CD14-positive monocyte (primary cell): ENCODE measurements at regions not wholly inside any gene's neighbourhood (a gene's known extent, or its start where the extent isn't known, plus 50 kb on each side); places are given as distances from the start of the nearest gene placed in this dataset.

Experiments used
- DNase-seq, 3 donors: peaks; one replicate each; pipeline ENCODE4 v3.0.0-alpha.2; 2011 to 2022
- H2AFZ ChIP-seq: 2 replicates; pipeline ENCODE4 v1.6.0; 2012; ENCODE audit warnings: mild to moderate bottlenecking, low read depth, low read length, inconsistent platforms; ENCODE audit not compliant: insufficient read depth, poor library complexity, severe bottlenecking
- H3K27ac ChIP-seq, 2 donors: 1 replicate in 1 of 2; 2 replicates in 1 of 2; pipeline ENCODE4 v1.5.1; 2012 to 2013; ENCODE audit warnings: low read length in 2 of 2, control low read depth in 1 of 2, inconsistent platforms in 1 of 2, low read depth in 1 of 2, mild to moderate bottlenecking in 1 of 2
- H3K27me3 ChIP-seq, 2 donors: one replicate each; pipeline versions ENCODE4 v1.6.0 to v1.6.1; 2011 to 2013; ENCODE audit warnings: low read length in 2 of 2; ENCODE audit not compliant: control insufficient read depth in 2 of 2, insufficient read depth in 2 of 2
- H3K36me3 ChIP-seq, 2 donors: replicated peaks in 1 of 2; 1 replicate in 1 of 2; 2 replicates in 1 of 2; pipeline versions ENCODE4 v1.5.1 to v1.6.1; 2012 to 2013; ENCODE audit warnings: low read length in 2 of 2, control low read depth in 1 of 2, inconsistent platforms in 1 of 2, mild to moderate bottlenecking in 1 of 2; ENCODE audit not compliant: insufficient read depth in 2 of 2, control insufficient read depth in 1 of 2
- H3K4me1 ChIP-seq, 2 donors: 1 replicate in 1 of 2; 2 replicates in 1 of 2; pipeline versions ENCODE4 v1.5.1 to v1.6.1; 2012 to 2013; ENCODE audit warnings: low read length in 2 of 2, control low read depth in 1 of 2, inconsistent platforms in 1 of 2, mild to moderate bottlenecking in 1 of 2, moderate library complexity in 1 of 2; ENCODE audit not compliant: insufficient read depth in 2 of 2, control insufficient read depth in 1 of 2
- H3K4me2 ChIP-seq: replicated peaks from 2 replicates; pipeline ENCODE3; 2012; ENCODE audit warnings: low read length, moderate library complexity, mild to moderate bottlenecking; ENCODE audit not compliant: poor library complexity, severe bottlenecking; ENCODE audit errors: extremely low read depth
- H3K4me3 ChIP-seq, 3 experiments: fragments of 200-600 bp in 1 of 3; sonication (generic) in 1 of 3; replicated peaks in 1 of 3; 1 replicate in 2 of 3; 2 replicates in 1 of 3; pipeline ENCODE4 v1.5.1; 2011 to 2013; ENCODE audit warnings: low read length in 3 of 3, mild to moderate bottlenecking in 3 of 3, control low read depth in 2 of 3, low read depth in 2 of 3, inconsistent platforms in 1 of 3, moderate library complexity in 1 of 3
- H3K79me2 ChIP-seq: 2 replicates; pipeline ENCODE4 v1.6.0; 2012; ENCODE audit warnings: mild to moderate bottlenecking, control low read depth, inconsistent platforms, low read length, moderate library complexity; ENCODE audit not compliant: insufficient read depth
- H3K9ac ChIP-seq: 2 replicates; pipeline ENCODE4 v1.6.0; 2017; ENCODE audit warnings: low read length, mild to moderate bottlenecking; ENCODE audit not compliant: insufficient read depth, poor library complexity, severe bottlenecking
- H3K9me3 ChIP-seq, 2 donors: replicated peaks in 1 of 2; 1 replicate in 1 of 2; 2 replicates in 1 of 2; pipeline versions ENCODE4 v1.5.1 to v1.6.1; 2012 to 2013; ENCODE audit warnings: low read length in 2 of 2, control low read depth in 1 of 2; ENCODE audit not compliant: control insufficient read depth in 1 of 2, insufficient read depth in 1 of 2
- H4K20me1 ChIP-seq: 2 replicates; pipeline ENCODE4 v1.6.0; 2012; ENCODE audit warnings: mild to moderate bottlenecking, low read length, control low read depth, moderate library complexity; ENCODE audit not compliant: insufficient read depth
- H3K27ac Mint-ChIP-seq, 7 donors: one replicate each; pipeline ENCODE4 v1.8.0; 2020; ENCODE audit warnings: mild to moderate bottlenecking in 7 of 7, mixed read lengths in 7 of 7, moderate library complexity in 6 of 7, inconsistent platforms in 2 of 7
- H3K27me3 Mint-ChIP-seq, 3 donors: one replicate each; pipeline ENCODE4 v1.8.0; 2021 to 2022; ENCODE audit warnings: low read depth in 3 of 3, mild to moderate bottlenecking in 3 of 3, mixed read lengths in 3 of 3, moderate library complexity in 3 of 3, inconsistent platforms in 1 of 3
- H3K36me3 Mint-ChIP-seq, 2 donors: one replicate each; pipeline ENCODE4 v1.8.0; 2020; ENCODE audit warnings: mixed read lengths in 2 of 2, inconsistent platforms in 1 of 2, mild to moderate bottlenecking in 1 of 2
- H3K4me1 Mint-ChIP-seq: one replicate; pipeline ENCODE4 v1.8.0; 2020; ENCODE audit warnings: mild to moderate bottlenecking, mixed read lengths
- H3K4me3 Mint-ChIP-seq, 2 donors: one replicate each; pipeline ENCODE4 v1.8.0; 2020; ENCODE audit warnings: mild to moderate bottlenecking in 2 of 2, mixed read lengths in 2 of 2, moderate library complexity in 1 of 2
- H3K9me3 Mint-ChIP-seq, 7 donors: one replicate each; pipeline ENCODE4 v1.8.0; 2020 to 2022; ENCODE audit warnings: mixed read lengths in 7 of 7, mild to moderate bottlenecking in 6 of 7, moderate library complexity in 6 of 7, inconsistent platforms in 2 of 7
- CTCF ChIP-seq: fragments of 200-600 bp; IDR thresholded peaks from one replicate; pipeline ENCODE4 v1.8.0; 2022; ENCODE audit warnings: antibody characterized with exemption, mild to moderate bottlenecking
- WGBS: methylation state at CpG from one replicate; pipeline ENCODE4 v1.1.5; 2013; ENCODE audit warnings: missing lambda C conversion rate; ENCODE audit not compliant: insufficient coverage; 5-methylcytosine and 5-hydroxymethylcytosine counted together
- intact Hi-C, 2 donors: fragments of 100-400 bp; cut with micrococcal nuclease; formaldehyde crosslinking; loops; one replicate each; pipeline versions ENCODE4 v1.15.0 to v1.15.1; 2023

GRCh38 chr5:8842971-8843551 is 702.8 kb downstream of the SEMA5A start:
- Histone ChIP-seq H3K36me3 (no peaks in the 10 kb centered on the region), H3K79me2 (no peaks in the 10 kb centered on the region), H3K9ac (no peak overlapping the region), H3K27ac (no peak overlapping the region), H3K9me3 (peaks cover 16 to 32% of the 10 kb centered on the region in 2 donors), H2AFZ (no peak overlapping the region), H3K4me1 (no peaks in the 10 kb centered on the region), H4K20me1 (no peaks in the 10 kb centered on the region), H3K27me3 (no peaks in the 10 kb centered on the region), H3K4me3 (no peak overlapping the region), H3K4me2 (no peak overlapping the region)
- 88% methylated on average over 4 of the region's 5 CpGs for WGBS
- H3K27ac Mint-ChIP-seq = no peak overlapping the region
- no peaks in the 10 kb centered on the region for H3K36me3 Mint-ChIP-seq
- H3K27me3 Mint-ChIP-seq = peaks cover 0 to 1% (median 0%) of the 10 kb centered on the region in 3 donors
- H3K4me1 Mint-ChIP-seq = no peaks in the 10 kb centered on the region
- TF ChIP-seq CTCF = no peak
- DNase-seq = no peak
- H3K9me3 Mint-ChIP-seq = peaks cover 5 to 29% (median 14%) of the 10 kb centered on the region in 7 donors
- intact Hi-C loops = no loop called here
- no peak overlapping the region for H3K4me3 Mint-ChIP-seq

- Mint-ChIP-seq H3K36me3 (no peaks in the 10 kb centered on the region), H3K27ac (no peak overlapping the region), H3K4me1 (no peaks in the 10 kb centered on the region), H3K27me3 (no peaks in the 10 kb centered on the region), H3K9me3 (peaks cover 5 to 29% (median 14%) of the 10 kb centered on the region in 7 donors), H3K4me3 (no peak overlapping the region)
- 36% methylated on average over 3 of the region's 7 CpGs for WGBS
- intact Hi-C loops = no loop called here
- H3K9me3 ChIP-seq = peaks cover 16 to 32% of the 10 kb centered on the region in 2 donors
- H4K20me1 ChIP-seq = no peaks in the 10 kb centered on the region
- H3K4me3 ChIP-seq = no peak overlapping the region
- no peak for DNase-seq
- no peaks in the 10 kb centered on the region for H3K79me2 ChIP-seq
- H3K4me2 ChIP-seq = no peak overlapping the region
- no peak overlapping the region for H3K27ac ChIP-seq
- H3K9ac ChIP-seq = no peak overlapping the region
- no peaks in the 10 kb centered on the region for H3K36me3 ChIP-seq
- no peaks in the 10 kb centered on the region for H3K4me1 ChIP-seq
- TF ChIP-seq CTCF = no peak
- H3K27me3 ChIP-seq = no peaks in the 10 kb centered on the region
- H2AFZ ChIP-seq = no peak overlapping the region
Measured at GRCh38 chr5:8843771-8844170, 702.1 kb downstream of the SEMA5A start.
